ENCODE measurements at regions not wholly inside any gene's neighbourhood (a gene's known extent, or its start where the extent isn't known, plus 50 kb on each side); places are given as distances from the start of the nearest gene placed in this dataset.

GRCh38 chr7:36051501-36051900 lies 101.6 kb upstream of the EEPD1 start:
- H4K20me1 ChIP-seq (ENCODE audit: control insufficient read depth, insufficient read depth, insufficient read length): no peaks in the 10 kb centered on the region
- TF ChIP-seq CTCF (conservative IDR thresholded peaks at IDR 0.05): no peak
- H2BK5ac ChIP-seq (ENCODE audit: insufficient read length, low read length): no peak overlapping the region
- no peaks in the 10 kb centered on the region for H3K9me3 ChIP-seq (ENCODE audit: control insufficient read depth, low read depth, low read length)
- H3K4me1 Mint-ChIP-seq: peaks cover 26 to 32% of the 10 kb centered on the region in 2 experiments
- no peak overlapping the region for H3K23ac ChIP-seq (ENCODE audit: insufficient read length, low read depth, low read length)
- H3K18ac ChIP-seq (ENCODE audit: insufficient read length, low read depth, low read length): no peak overlapping the region
- no peak for DNase-seq
- no peak overlapping the region for H3K27ac ChIP-seq (ENCODE audit: insufficient read length, low read depth, low read length)
- H3K56ac ChIP-seq (ENCODE audit: insufficient read length, low read depth, low read length): no peak overlapping the region
- H3K14ac ChIP-seq (ENCODE audit: insufficient read depth, low read length): no peak overlapping the region
- WGBS (ENCODE audit: extremely low coverage, insufficient read length, low lambda C conversion rate): no CpG with 5 or more reads among the region's 4 CpGs
- H4K91ac ChIP-seq (ENCODE audit: insufficient read length, low read depth, low read length): no peak overlapping the region
- no peaks in the 10 kb centered on the region for H3K9me3 Mint-ChIP-seq
- no peaks in the 10 kb centered on the region for H3K79me2 ChIP-seq (ENCODE audit: insufficient read depth, low read length)
- no peak overlapping the region for H4K5ac ChIP-seq (ENCODE audit: insufficient read length, low read depth, low read length)
- H3K4me3 Mint-ChIP-seq: no peak overlapping the region
- H2BK120ac ChIP-seq (ENCODE audit: low read depth, low read length, poor library complexity, severe bottlenecking): no peak overlapping the region
- H3T11ph ChIP-seq (ENCODE audit: low read length): no peak overlapping the region
- no peak overlapping the region for H3K4me2 ChIP-seq (ENCODE audit: insufficient read depth, insufficient read length, low read length)
- no peaks in the 10 kb centered on the region for H3K79me1 ChIP-seq (ENCODE audit: insufficient read depth, low read depth, low read length, poor library complexity, severe bottlenecking)
- H3K9ac ChIP-seq (ENCODE audit: extremely low read depth, insufficient read length, low read length): no peak overlapping the region
- H2BK20ac ChIP-seq (ENCODE audit: low read depth, low read length, poor library complexity, severe bottlenecking): no peak overlapping the region
- H3K27me3 ChIP-seq (ENCODE audit: insufficient read depth, low read length): no peaks in the 10 kb centered on the region
- H2AK5ac ChIP-seq (ENCODE audit: insufficient read length, low read length): no peak overlapping the region
- H2BK15ac ChIP-seq (ENCODE audit: low read depth, low read length): no peak overlapping the region
- H2AFZ ChIP-seq (ENCODE audit: low read length): no peak overlapping the region
- H3K23me2 ChIP-seq (ENCODE audit: insufficient read length, low read depth, low read length, poor library complexity, severe bottlenecking): no peaks in the 10 kb centered on the region
- H3K4ac ChIP-seq (ENCODE audit: low read depth, low read length): no peak overlapping the region
- peaks cover 2% of the 10 kb centered on the region; the same call in 1 of the 2 replicates for H3K27me3 Mint-ChIP-seq (ENCODE audit: low read depth)
- no peak overlapping the region for H3K27ac Mint-ChIP-seq
- H2BK12ac ChIP-seq (ENCODE audit: insufficient read length, low read depth, low read length): no peak overlapping the region
- H4K8ac ChIP-seq (replicated peaks; ENCODE audit: insufficient read length, low read depth, low read length): no peak overlapping the region
- H3K36me3 Mint-ChIP-seq (ENCODE audit: insufficient read depth in 1 of 3, low read depth in 3 of 3): no peaks in the 10 kb centered on the region
- H3K4me1 ChIP-seq (ENCODE audit: insufficient read depth, low read length): peaks cover 3% of the 10 kb centered on the region; the same call in 1 of the 2 replicates
